ENCODE measurements at regions not wholly inside any gene's neighbourhood (a gene's known extent, or its start where the extent isn't known, plus 50 kb on each side); places are given as distances from the start of the nearest gene placed in this dataset.

- no peak for DNase-seq
Observed at GRCh38 chr3:143207338-143207961, 87.9 kb downstream of the CHST2 start.

GRCh38 chr3:143208976-143209714 is 89.6 kb downstream of the CHST2 start:
- DNase-seq, result peak; percentile 15

- DNase-seq, result no peak
Observed at GRCh38 chr3:143209715-143210059, 90.1 kb downstream of the CHST2 start.

- DNase-seq, result no peak
Observed at GRCh38 chr3:143210141-143210540, 90.6 kb downstream of the CHST2 start.

GRCh38 chr3:143215059-143215458 is 95.5 kb downstream of the CHST2 start:
- DNase-seq, result no peak

Measured in NCI-H2171 treated with DMSO at 0.1 percent for 48 hours (cell line).